Liver (tissue), 3 donors: ENCODE measurements at regions not wholly inside any gene's neighbourhood (a gene's known extent, or its start where the extent isn't known, plus 50 kb on each side); places are given as distances from the start of the nearest gene placed in this dataset.

ENCODE experiments used
- RAD21 ChIP-seq, 2 donors: IDR thresholded peaks; 2 replicates each; pipeline ENCODE4 v1.6.1; 2016; ENCODE audit warnings: antibody characterized with exemption in 2 of 2, mild to moderate bottlenecking in 2 of 2
- RXRA ChIP-seq, 2 donors: IDR thresholded peaks; 2 replicates each; pipeline ENCODE4 v1.6.1; 2017 to 2018; ENCODE audit warnings: antibody characterized with exemption in 2 of 2, mild to moderate bottlenecking in 1 of 2
- TF ChIP-seq, protein P1 (sequence below): IDR thresholded peaks from 2 replicates; pipeline ENCODE4 v1.6.1; 2016; ENCODE audit warnings: antibody characterized with exemption
- TF ChIP-seq, protein P2 (sequence below): fragments of 150-350 bp; IDR thresholded peaks from 2 replicates; pipeline ENCODE4 v1.5.1; 2017; ENCODE audit warnings: improper control_type of control experiment, low read depth, low read length; ENCODE audit not compliant: missing input control
- TF ChIP-seq, protein P3 (sequence below): IDR thresholded peaks from 2 replicates; pipeline ENCODE4 v1.6.1; 2016; ENCODE audit warnings: antibody characterized with exemption, mild to moderate bottlenecking
- donor health status: healthy.
- donor health status: healthy.

DNA sequence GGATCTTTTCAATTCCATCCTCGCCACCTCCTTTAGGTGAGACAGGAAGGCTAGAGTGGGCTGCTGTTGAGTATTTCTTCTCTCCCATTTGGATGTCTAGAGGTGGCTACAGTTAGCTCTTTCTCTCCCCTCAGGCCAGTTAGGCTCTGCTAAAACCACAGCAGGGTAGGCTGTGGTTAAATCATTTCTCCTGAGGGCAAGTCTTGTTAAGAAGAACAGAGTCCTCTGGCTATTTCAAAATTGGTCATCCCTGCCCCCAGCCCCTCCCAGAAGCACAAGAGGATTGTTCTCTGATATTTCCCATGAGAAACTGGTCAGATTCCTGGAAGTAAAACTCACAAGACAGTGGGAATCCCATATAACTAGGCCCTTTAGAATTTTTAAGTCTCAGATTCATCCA is 1359.5 kb downstream of the TECRL start:
- TF ChIP-seq, protein P1, sequence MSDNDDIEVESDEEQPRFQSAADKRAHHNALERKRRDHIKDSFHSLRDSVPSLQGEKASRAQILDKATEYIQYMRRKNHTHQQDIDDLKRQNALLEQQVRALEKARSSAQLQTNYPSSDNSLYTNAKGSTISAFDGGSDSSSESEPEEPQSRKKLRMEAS, result no peak
- TF ChIP-seq, protein P2, sequence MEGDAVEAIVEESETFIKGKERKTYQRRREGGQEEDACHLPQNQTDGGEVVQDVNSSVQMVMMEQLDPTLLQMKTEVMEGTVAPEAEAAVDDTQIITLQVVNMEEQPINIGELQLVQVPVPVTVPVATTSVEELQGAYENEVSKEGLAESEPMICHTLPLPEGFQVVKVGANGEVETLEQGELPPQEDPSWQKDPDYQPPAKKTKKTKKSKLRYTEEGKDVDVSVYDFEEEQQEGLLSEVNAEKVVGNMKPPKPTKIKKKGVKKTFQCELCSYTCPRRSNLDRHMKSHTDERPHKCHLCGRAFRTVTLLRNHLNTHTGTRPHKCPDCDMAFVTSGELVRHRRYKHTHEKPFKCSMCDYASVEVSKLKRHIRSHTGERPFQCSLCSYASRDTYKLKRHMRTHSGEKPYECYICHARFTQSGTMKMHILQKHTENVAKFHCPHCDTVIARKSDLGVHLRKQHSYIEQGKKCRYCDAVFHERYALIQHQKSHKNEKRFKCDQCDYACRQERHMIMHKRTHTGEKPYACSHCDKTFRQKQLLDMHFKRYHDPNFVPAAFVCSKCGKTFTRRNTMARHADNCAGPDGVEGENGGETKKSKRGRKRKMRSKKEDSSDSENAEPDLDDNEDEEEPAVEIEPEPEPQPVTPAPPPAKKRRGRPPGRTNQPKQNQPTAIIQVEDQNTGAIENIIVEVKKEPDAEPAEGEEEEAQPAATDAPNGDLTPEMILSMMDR, result no peak
- TF ChIP-seq RXRA (IDR thresholded peaks at IDR 0.05), result no peak
- TF ChIP-seq, protein P3, sequence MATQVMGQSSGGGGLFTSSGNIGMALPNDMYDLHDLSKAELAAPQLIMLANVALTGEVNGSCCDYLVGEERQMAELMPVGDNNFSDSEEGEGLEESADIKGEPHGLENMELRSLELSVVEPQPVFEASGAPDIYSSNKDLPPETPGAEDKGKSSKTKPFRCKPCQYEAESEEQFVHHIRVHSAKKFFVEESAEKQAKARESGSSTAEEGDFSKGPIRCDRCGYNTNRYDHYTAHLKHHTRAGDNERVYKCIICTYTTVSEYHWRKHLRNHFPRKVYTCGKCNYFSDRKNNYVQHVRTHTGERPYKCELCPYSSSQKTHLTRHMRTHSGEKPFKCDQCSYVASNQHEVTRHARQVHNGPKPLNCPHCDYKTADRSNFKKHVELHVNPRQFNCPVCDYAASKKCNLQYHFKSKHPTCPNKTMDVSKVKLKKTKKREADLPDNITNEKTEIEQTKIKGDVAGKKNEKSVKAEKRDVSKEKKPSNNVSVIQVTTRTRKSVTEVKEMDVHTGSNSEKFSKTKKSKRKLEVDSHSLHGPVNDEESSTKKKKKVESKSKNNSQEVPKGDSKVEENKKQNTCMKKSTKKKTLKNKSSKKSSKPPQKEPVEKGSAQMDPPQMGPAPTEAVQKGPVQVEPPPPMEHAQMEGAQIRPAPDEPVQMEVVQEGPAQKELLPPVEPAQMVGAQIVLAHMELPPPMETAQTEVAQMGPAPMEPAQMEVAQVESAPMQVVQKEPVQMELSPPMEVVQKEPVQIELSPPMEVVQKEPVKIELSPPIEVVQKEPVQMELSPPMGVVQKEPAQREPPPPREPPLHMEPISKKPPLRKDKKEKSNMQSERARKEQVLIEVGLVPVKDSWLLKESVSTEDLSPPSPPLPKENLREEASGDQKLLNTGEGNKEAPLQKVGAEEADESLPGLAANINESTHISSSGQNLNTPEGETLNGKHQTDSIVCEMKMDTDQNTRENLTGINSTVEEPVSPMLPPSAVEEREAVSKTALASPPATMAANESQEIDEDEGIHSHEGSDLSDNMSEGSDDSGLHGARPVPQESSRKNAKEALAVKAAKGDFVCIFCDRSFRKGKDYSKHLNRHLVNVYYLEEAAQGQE, result no peak
- no peak for TF ChIP-seq RAD21 (IDR thresholded peaks at IDR 0.05)
